ENCODE measurements at regions not wholly inside any gene's neighbourhood (a gene's known extent, or its start where the extent isn't known, plus 50 kb on each side); places are given as distances from the start of the nearest gene placed in this dataset.

DNA sequence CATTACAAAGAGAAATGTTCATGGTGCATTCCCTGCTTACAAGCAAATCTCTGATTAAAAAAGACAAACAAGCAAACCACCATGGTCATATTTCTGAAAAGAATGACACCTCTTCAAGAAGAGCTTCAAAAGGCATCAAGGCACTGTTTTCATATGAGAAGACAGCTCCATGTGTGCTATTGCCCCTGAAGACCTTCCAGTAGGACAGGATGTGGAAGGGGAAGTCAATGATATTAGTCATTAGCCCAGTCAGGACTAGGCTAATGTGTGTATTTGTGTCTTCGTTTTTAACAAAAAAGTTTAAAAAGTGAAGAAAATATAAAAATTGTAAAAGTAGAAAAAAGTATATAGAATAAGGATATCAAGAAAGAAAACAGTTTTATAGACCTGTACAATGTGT, 534.7 kb upstream of the ARGLU1 start:
- DNase-seq (ENCODE audit: low read depth, low spot score) = no peak

DNA sequence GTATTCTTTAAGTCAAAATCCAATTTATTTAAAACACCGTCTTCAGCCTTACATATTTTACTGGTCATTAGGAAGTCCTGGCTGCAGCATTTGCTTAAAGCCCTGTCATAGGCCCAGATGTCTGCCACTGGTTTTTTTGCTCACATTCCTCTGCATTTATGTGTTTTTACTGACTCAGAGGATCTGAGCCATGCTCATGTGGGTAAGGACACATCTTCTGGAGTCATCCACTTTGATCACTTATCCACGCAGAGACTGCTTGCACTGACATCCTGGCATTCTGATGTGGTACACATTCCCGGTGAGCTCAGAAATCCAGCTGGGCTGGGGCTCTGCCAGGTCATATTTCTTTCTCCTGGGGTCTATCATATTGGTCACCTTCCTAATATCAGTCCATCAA, 531.7 kb upstream of the ARGLU1 start:
- H3K4me3 ChIP-seq = no peak overlapping the region
- TF ChIP-seq FOXP2 (optimal IDR thresholded peaks at IDR 0.05; ENCODE audit: control extremely low read depth, extremely low read length, insufficient read depth) (no peak), EZH2 (IDR thresholded peaks at IDR 0.05) (no peak), POLR2AphosphoS5 (IDR thresholded peaks at IDR 0.05; ENCODE audit: borderline replicate concordance, low read depth, low read length) (no peak)
- H3K36me3 ChIP-seq (ENCODE audit: insufficient read depth, low read length) = no peaks in the 10 kb centered on the region
- H3K9me3 ChIP-seq (ENCODE audit: low read depth, low read length) = no peaks in the 10 kb centered on the region
- no peak overlapping the region for H3K9ac ChIP-seq (ENCODE audit: insufficient read length)
- H3K27ac ChIP-seq = no peak overlapping the region
- DNase-seq (ENCODE audit: low read depth, low spot score) = no peak

More for the DNA sequence above, 534.7 kb upstream of the ARGLU1 start:
- Histone ChIP-seq H3K4me3 (no peak overlapping the region), H3K9me3 (ENCODE audit: low read depth, low read length) (no peaks in the 10 kb centered on the region), H3K36me3 (ENCODE audit: insufficient read depth, low read length) (no peaks in the 10 kb centered on the region), H3K27ac (no peak overlapping the region), H3K9ac (ENCODE audit: insufficient read length) (no peak overlapping the region)
- TF ChIP-seq EZH2 (IDR thresholded peaks at IDR 0.05) (no peak), POLR2AphosphoS5 (IDR thresholded peaks at IDR 0.05; ENCODE audit: borderline replicate concordance, low read depth, low read length) (no peak), FOXP2 (optimal IDR thresholded peaks at IDR 0.05; ENCODE audit: control extremely low read depth, extremely low read length, insufficient read depth) (no peak)

DNA sequence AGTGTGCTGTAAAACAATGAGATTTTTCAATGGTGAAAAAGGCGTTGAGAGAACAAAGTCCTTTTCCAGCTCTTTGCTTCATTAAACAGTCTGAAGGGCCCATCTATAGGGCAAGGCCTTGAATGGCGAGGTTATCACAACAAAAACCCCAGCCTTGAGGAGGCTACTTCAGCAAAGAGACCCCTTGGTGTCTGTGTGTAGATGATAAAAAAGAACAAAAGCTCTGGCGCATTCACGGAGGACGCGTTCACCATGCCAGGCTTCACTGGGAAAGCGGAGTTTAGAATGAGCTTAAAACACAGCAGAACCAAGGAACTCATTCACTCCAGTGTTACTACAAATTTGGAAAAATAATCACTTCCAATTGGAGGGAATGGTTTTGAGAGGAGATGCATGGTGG, 530.0 kb upstream of the ARGLU1 start:
- no peak for TF ChIP-seq POLR2AphosphoS5 (IDR thresholded peaks at IDR 0.05; ENCODE audit: borderline replicate concordance, low read depth, low read length)
- no peak for TF ChIP-seq EZH2 (IDR thresholded peaks at IDR 0.05)
- no peak for TF ChIP-seq FOXP2 (optimal IDR thresholded peaks at IDR 0.05; ENCODE audit: control extremely low read depth, extremely low read length, insufficient read depth)
- Histone ChIP-seq H3K9ac (ENCODE audit: insufficient read length) (no peak overlapping the region), H3K9me3 (ENCODE audit: low read depth, low read length) (no peaks in the 10 kb centered on the region), H3K4me3 (no peak overlapping the region), H3K27ac (no peak overlapping the region), H3K36me3 (ENCODE audit: insufficient read depth, low read length) (no peaks in the 10 kb centered on the region)
- DNase-seq (ENCODE audit: low read depth, low spot score) = no peak

- Histone ChIP-seq H3K36me3 (ENCODE audit: insufficient read depth, low read length) (no peaks in the 10 kb centered on the region), H3K27ac (no peak overlapping the region), H3K9ac (ENCODE audit: insufficient read length) (no peak overlapping the region), H3K4me3 (no peak overlapping the region), H3K9me3 (ENCODE audit: low read depth, low read length) (no peaks in the 10 kb centered on the region)
- TF ChIP-seq EZH2 (IDR thresholded peaks at IDR 0.05) (no peak), FOXP2 (optimal IDR thresholded peaks at IDR 0.05; ENCODE audit: control extremely low read depth, extremely low read length, insufficient read depth) (no peak), POLR2AphosphoS5 (IDR thresholded peaks at IDR 0.05; ENCODE audit: borderline replicate concordance, low read depth, low read length) (no peak)
- DNase-seq (ENCODE audit: low read depth, low spot score) = no peak
Observed at GRCh38 chr13:107095876-107096275, 527.9 kb upstream of the ARGLU1 start.

GRCh38 chr13:107091861-107092260, 523.9 kb upstream of the ARGLU1 start:
- Histone ChIP-seq H3K9ac (ENCODE audit: insufficient read length) (no peak overlapping the region), H3K36me3 (ENCODE audit: insufficient read depth, low read length) (no peaks in the 10 kb centered on the region), H3K27ac (no peak overlapping the region), H3K9me3 (ENCODE audit: low read depth, low read length) (no peaks in the 10 kb centered on the region), H3K4me3 (no peak overlapping the region)
- DNase-seq (ENCODE audit: low read depth, low spot score) = no peak
- TF ChIP-seq EZH2 (IDR thresholded peaks at IDR 0.05) = no peak
- no peak for TF ChIP-seq FOXP2 (optimal IDR thresholded peaks at IDR 0.05; ENCODE audit: control extremely low read depth, extremely low read length, insufficient read depth)
- TF ChIP-seq POLR2AphosphoS5 (IDR thresholded peaks at IDR 0.05; ENCODE audit: borderline replicate concordance, low read depth, low read length) = no peak

DNA sequence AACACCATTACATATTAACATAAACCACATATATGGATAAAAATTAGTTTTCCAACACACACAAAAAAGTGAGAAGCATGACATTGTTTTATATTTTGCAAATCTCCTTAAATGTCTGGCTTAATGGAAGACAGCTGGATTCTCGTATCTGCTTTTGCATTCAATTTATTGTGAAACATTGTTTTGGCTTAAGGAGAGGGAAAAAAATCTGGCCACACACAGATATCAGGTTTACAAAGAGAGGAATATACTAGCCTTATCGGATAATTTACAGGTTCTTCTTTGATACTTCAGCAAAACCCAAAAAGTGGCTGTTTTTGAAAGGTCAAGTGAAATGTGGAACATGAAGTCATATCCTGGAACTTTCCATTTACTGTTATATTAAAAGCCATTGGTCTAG, 523.5 kb upstream of the ARGLU1 start:
- H3K4me3 ChIP-seq = no peak overlapping the region
- no peak for DNase-seq (ENCODE audit: low read depth, low spot score)
- H3K9me3 ChIP-seq (ENCODE audit: low read depth, low read length) = no peaks in the 10 kb centered on the region
- no peak overlapping the region for H3K9ac ChIP-seq (ENCODE audit: insufficient read length)
- no peaks in the 10 kb centered on the region for H3K36me3 ChIP-seq (ENCODE audit: insufficient read depth, low read length)
- H3K27ac ChIP-seq = no peak overlapping the region
- TF ChIP-seq EZH2 (IDR thresholded peaks at IDR 0.05) = no peak
- no peak for TF ChIP-seq FOXP2 (optimal IDR thresholded peaks at IDR 0.05; ENCODE audit: control extremely low read depth, extremely low read length, insufficient read depth)
- TF ChIP-seq POLR2AphosphoS5 (IDR thresholded peaks at IDR 0.05; ENCODE audit: borderline replicate concordance, low read depth, low read length) = no peak

GRCh38 chr13:107088061-107088460, 520.1 kb upstream of the ARGLU1 start:
- H3K36me3 ChIP-seq (ENCODE audit: insufficient read depth, low read length) = no peaks in the 10 kb centered on the region
- DNase-seq (ENCODE audit: low read depth, low spot score) = no peak
- no peak overlapping the region for H3K9ac ChIP-seq (ENCODE audit: insufficient read length)
- H3K9me3 ChIP-seq (ENCODE audit: low read depth, low read length) = no peaks in the 10 kb centered on the region
- H3K27ac ChIP-seq = no peak overlapping the region
- TF ChIP-seq FOXP2 (optimal IDR thresholded peaks at IDR 0.05; ENCODE audit: control extremely low read depth, extremely low read length, insufficient read depth) (no peak), POLR2AphosphoS5 (IDR thresholded peaks at IDR 0.05; ENCODE audit: borderline replicate concordance, low read depth, low read length) (no peak), EZH2 (IDR thresholded peaks at IDR 0.05) (no peak)
- no peak overlapping the region for H3K4me3 ChIP-seq

- no peak for DNase-seq (ENCODE audit: low read depth, low spot score)
- TF ChIP-seq EZH2 (IDR thresholded peaks at IDR 0.05) (no peak), POLR2AphosphoS5 (IDR thresholded peaks at IDR 0.05; ENCODE audit: borderline replicate concordance, low read depth, low read length) (no peak), FOXP2 (optimal IDR thresholded peaks at IDR 0.05; ENCODE audit: control extremely low read depth, extremely low read length, insufficient read depth) (no peak)
- Histone ChIP-seq H3K9me3 (ENCODE audit: low read depth, low read length) (no peaks in the 10 kb centered on the region), H3K9ac (ENCODE audit: insufficient read length) (no peak overlapping the region), H3K36me3 (ENCODE audit: insufficient read depth, low read length) (no peaks in the 10 kb centered on the region), H3K27ac (no peak overlapping the region), H3K4me3 (no peak overlapping the region)
Observed at GRCh38 chr13:107079423-107080049, 511.6 kb upstream of the ARGLU1 start.

- Histone ChIP-seq H3K4me3 (no peak overlapping the region), H3K9me3 (ENCODE audit: low read depth, low read length) (no peaks in the 10 kb centered on the region), H3K27ac (no peak overlapping the region), H3K9ac (ENCODE audit: insufficient read length) (no peak overlapping the region), H3K36me3 (ENCODE audit: insufficient read depth, low read length) (no peaks in the 10 kb centered on the region)
- TF ChIP-seq FOXP2 (optimal IDR thresholded peaks at IDR 0.05; ENCODE audit: control extremely low read depth, extremely low read length, insufficient read depth) (no peak), POLR2AphosphoS5 (IDR thresholded peaks at IDR 0.05; ENCODE audit: borderline replicate concordance, low read depth, low read length) (no peak), EZH2 (IDR thresholded peaks at IDR 0.05) (no peak)
- DNase-seq (ENCODE audit: low read depth, low spot score) = no peak
Observed at GRCh38 chr13:107078229-107078765, 510.4 kb upstream of the ARGLU1 start.

All from SK-N-MC (cell line).